Stomach (tissue), 8 donors: ENCODE measurements at regions not wholly inside any gene's neighbourhood (a gene's known extent, or its start where the extent isn't known, plus 50 kb on each side); places are given as distances from the start of the nearest gene placed in this dataset.

Experiments
- DNase-seq, 2 donors: peaks; one replicate each; pipeline versions ENCODE4 v3.0.0 to v3.0.0-alpha.2; 2013 to 2019
- H3K27ac ChIP-seq, 5 donors: fragments of 200-600 bp in 4 of 5; sonication (generic) in 4 of 5; one replicate each; pipeline ENCODE4 v1.5.1; 2013 to 2019; ENCODE audit warnings: mild to moderate bottlenecking in 1 of 5, moderate library complexity in 1 of 5
- H3K27me3 ChIP-seq, 3 donors: fragments of 200-600 bp; sonication (generic); one replicate each; pipeline ENCODE4 v1.5.1; 2017 to 2019; ENCODE audit warnings: mixed run types in 1 of 3
- H3K36me3 ChIP-seq, 4 donors: fragments of 200-600 bp; sonication (generic); 1 replicate in 3 of 4; 2 replicates in 1 of 4; pipeline ENCODE4 v1.5.1; 2016 to 2019
- H3K4me1 ChIP-seq, 4 donors: fragments of 200-600 bp; sonication (generic); one replicate each; pipeline ENCODE4 v1.5.1; 2016 to 2019
- H3K4me3 ChIP-seq, 4 donors: fragments of 200-600 bp; sonication (generic) in 3 of 4; one replicate each; pipeline ENCODE4 v1.5.1; 2016 to 2019; ENCODE audit warnings: mild to moderate bottlenecking in 1 of 4
- H3K9me3 ChIP-seq, 4 donors: fragments of 200-600 bp; sonication (generic); one replicate each; pipeline ENCODE4 v1.5.1; 2016 to 2019
- EP300 ChIP-seq: sonication (generic); formaldehyde crosslinking; IDR thresholded peaks from one replicate; pipeline ENCODE4 v1.6.1; 2017; ENCODE audit warnings: antibody characterized with exemption
- POLR2A ChIP-seq, 4 donors: fragments of 450-650 bp; IDR thresholded peaks; one replicate each; pipeline ENCODE4 v1.6.1; 2016; ENCODE audit warnings: antibody characterized with exemption in 4 of 4, control low read depth in 2 of 4, mild to moderate bottlenecking in 1 of 4, moderate library complexity in 1 of 4
- POLR2AphosphoS5 ChIP-seq, 3 donors: sonication (generic); formaldehyde crosslinking; IDR thresholded peaks; one replicate each; pipeline ENCODE4 v1.6.1; 2016; ENCODE audit warnings: antibody characterized with exemption in 3 of 3
- WGBS, 5 donors: extraction: QIAGEN DNeasy Blood & Tissue Kit in 3 of 5; methylation state at CpG; one replicate each; pipeline versions ENCODE4 v1.1.5 to v1.1.7; 2013 to 2018; 5-methylcytosine and 5-hydroxymethylcytosine counted together
- intact Hi-C: fragments of 100-400 bp; cut with DNase I; formaldehyde crosslinking; loops from one replicate; pipeline ENCODE4 v1.15.1; 2023; ENCODE audit warnings: low total_unique reads
- TF ChIP-seq, protein P1 (sequence below), 7 experiments: fragments of 450-650 bp in 4 of 7; fragments of 200-600 bp in 3 of 7; sonication (generic) in 3 of 7; IDR thresholded peaks; one replicate each; pipeline ENCODE4 v1.5.1; 2016 to 2019; ENCODE audit warnings: antibody characterized with exemption in 7 of 7, control low read depth in 2 of 7, mild to moderate bottlenecking in 1 of 7
- donor health status: healthy with polysubstance abuse.
- donor health status: Bipolar disorder and iron deficiency.
- donor health status: healthy.

GRCh38 chr9:89879701-89880100 lies 274.9 kb downstream of the GADD45G start:
- whole genome bisulfite sequencing, 5 donors = 75 to 84% (median 78%) methylated on average over 8 of the region's 8 CpGs
- Histone ChIP-seq H3K36me3 (no peaks in the 10 kb centered on the region), H3K4me3 (no peak overlapping the region), H3K4me1 (peaks cover 23 to 42% (median 25%) of the 10 kb centered on the region in 4 donors), H3K27ac (peak overlapping the region in 4 of 5 donors; percentile 29 to 61 (median 50)), H3K9me3 (no peaks in the 10 kb centered on the region), H3K27me3 (no peaks in the 10 kb centered on the region)
- peak; percentile 25 to 67 for DNase-seq
- intact Hi-C loops = no loop called here
- no peak for TF ChIP-seq POLR2A (IDR thresholded peaks at IDR 0.05)
- no peak for TF ChIP-seq EP300
- TF ChIP-seq, protein P1, sequence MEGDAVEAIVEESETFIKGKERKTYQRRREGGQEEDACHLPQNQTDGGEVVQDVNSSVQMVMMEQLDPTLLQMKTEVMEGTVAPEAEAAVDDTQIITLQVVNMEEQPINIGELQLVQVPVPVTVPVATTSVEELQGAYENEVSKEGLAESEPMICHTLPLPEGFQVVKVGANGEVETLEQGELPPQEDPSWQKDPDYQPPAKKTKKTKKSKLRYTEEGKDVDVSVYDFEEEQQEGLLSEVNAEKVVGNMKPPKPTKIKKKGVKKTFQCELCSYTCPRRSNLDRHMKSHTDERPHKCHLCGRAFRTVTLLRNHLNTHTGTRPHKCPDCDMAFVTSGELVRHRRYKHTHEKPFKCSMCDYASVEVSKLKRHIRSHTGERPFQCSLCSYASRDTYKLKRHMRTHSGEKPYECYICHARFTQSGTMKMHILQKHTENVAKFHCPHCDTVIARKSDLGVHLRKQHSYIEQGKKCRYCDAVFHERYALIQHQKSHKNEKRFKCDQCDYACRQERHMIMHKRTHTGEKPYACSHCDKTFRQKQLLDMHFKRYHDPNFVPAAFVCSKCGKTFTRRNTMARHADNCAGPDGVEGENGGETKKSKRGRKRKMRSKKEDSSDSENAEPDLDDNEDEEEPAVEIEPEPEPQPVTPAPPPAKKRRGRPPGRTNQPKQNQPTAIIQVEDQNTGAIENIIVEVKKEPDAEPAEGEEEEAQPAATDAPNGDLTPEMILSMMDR (IDR thresholded peaks at IDR 0.05) = no peak
- no peak for TF ChIP-seq POLR2AphosphoS5 (IDR thresholded peaks at IDR 0.05)

- DNase-seq = peak in 1 of 2 donors; percentile 18
- Histone ChIP-seq H3K4me3 (no peak overlapping the region), H3K9me3 (no peaks in the 10 kb centered on the region), H3K36me3 (no peaks in the 10 kb centered on the region), H3K4me1 (peaks cover 18 to 37% (median 21%) of the 10 kb centered on the region in 4 donors), H3K27me3 (no peaks in the 10 kb centered on the region), H3K27ac (peak overlapping the region in 3 of 5 donors; percentile 29 to 61 (median 35))
- 86 to 93% (median 92%) methylated on average over 11 of the region's 11 CpGs for WGBS, 5 donors
- TF ChIP-seq POLR2AphosphoS5 (IDR thresholded peaks at IDR 0.05) = no peak
- TF ChIP-seq, protein P1 (IDR thresholded peaks at IDR 0.05) = no peak
- TF ChIP-seq POLR2A (IDR thresholded peaks at IDR 0.05) = no peak
- no peak for TF ChIP-seq EP300
- intact Hi-C loops = no loop called here
These were observed 275.3 kb downstream of the GADD45G start for GRCh38 chr9:89880161-89880560.

GRCh38 chr9:89880721-89881120 lies 275.9 kb downstream of the GADD45G start:
- peaks cover 12 to 32% (median 15%) of the 10 kb centered on the region in 4 donors for H3K4me1 ChIP-seq
- intact Hi-C loops = no loop called here
- WGBS, 5 donors = 79 to 98% (median 86%) methylated on average over 5 of the region's 5 CpGs
- no peak overlapping the region for H3K4me3 ChIP-seq
- H3K36me3 ChIP-seq = no peaks in the 10 kb centered on the region
- no peak overlapping the region for H3K27ac ChIP-seq
- H3K27me3 ChIP-seq = no peaks in the 10 kb centered on the region
- no peak for DNase-seq
- no peaks in the 10 kb centered on the region for H3K9me3 ChIP-seq
- TF ChIP-seq, protein P1 (IDR thresholded peaks at IDR 0.05) = no peak
- TF ChIP-seq EP300 (no peak), POLR2AphosphoS5 (IDR thresholded peaks at IDR 0.05) (no peak), POLR2A (IDR thresholded peaks at IDR 0.05) (no peak)

GRCh38 chr9:89881431-89881830 lies 276.6 kb downstream of the GADD45G start:
- DNase-seq = no peak

More at GRCh38 chr9:89881431-89881830, 276.6 kb downstream of the GADD45G start:
- WGBS, 5 donors = 93 to 100% (median 96%) methylated on average over 1 of the region's 1 CpG
- Histone ChIP-seq H3K4me1 (peaks cover 12 to 35% (median 15%) of the 10 kb centered on the region in 4 donors), H3K4me3 (no peak overlapping the region), H3K27me3 (no peaks in the 10 kb centered on the region), H3K36me3 (no peaks in the 10 kb centered on the region), H3K27ac (no peak overlapping the region), H3K9me3 (no peaks in the 10 kb centered on the region)
- TF ChIP-seq POLR2A (IDR thresholded peaks at IDR 0.05) (no peak), POLR2AphosphoS5 (IDR thresholded peaks at IDR 0.05) (no peak), EP300 (no peak)
- TF ChIP-seq, protein P1 (IDR thresholded peaks at IDR 0.05) = no peak
- intact Hi-C loops = no loop called here
